Peyer's patch (tissue), 4 donors: ENCODE measurements at regions not wholly inside any gene's neighbourhood (a gene's known extent, or its start where the extent isn't known, plus 50 kb on each side); places are given as distances from the start of the nearest gene placed in this dataset.
"Not testable (repeated sequence)": the region's sequence is repeated elsewhere in the genome, so short reads cannot be mapped to it uniquely, and the experiment has no call there.

ENCODE experiments used
- POLR2A ChIP-seq, 2 donors: fragments of 450-650 bp; IDR thresholded peaks; one replicate each; pipeline ENCODE4 v1.5.1; 2017; ENCODE audit warnings: antibody characterized with exemption in 2 of 2, mild to moderate bottlenecking in 2 of 2, moderate library complexity in 2 of 2
- TF ChIP-seq, protein P1 (sequence below), 6 experiments: fragments of 450-650 bp in 4 of 6; fragments of 200-600 bp in 2 of 6; sonication (generic) in 1 of 6; IDR thresholded peaks; one replicate each; pipeline ENCODE4 v1.5.1; 2017 to 2019; ENCODE audit warnings: antibody characterized with exemption in 6 of 6, mild to moderate bottlenecking in 3 of 6, moderate library complexity in 1 of 6

DNA sequence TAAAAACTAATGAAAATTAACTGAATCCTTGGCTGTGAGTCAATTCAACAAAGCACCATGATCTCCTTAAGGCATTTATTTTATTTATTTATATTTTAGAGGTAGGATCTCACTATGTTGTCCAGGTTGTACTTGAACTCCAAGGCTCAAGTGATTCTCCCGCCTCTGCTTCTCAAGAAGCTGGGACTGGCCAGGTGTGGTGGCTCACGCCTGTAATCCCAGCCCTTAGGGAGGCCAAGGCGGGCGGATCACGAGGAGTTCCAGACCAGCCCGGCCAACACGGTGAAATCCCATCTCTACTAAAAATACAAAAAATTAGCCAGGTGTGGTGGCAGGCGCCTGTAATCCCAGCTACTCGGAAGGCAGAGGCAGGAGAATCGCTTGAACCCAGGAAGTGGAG, 52.1 kb upstream of the MAP4 start:
- TF ChIP-seq, protein P1, sequence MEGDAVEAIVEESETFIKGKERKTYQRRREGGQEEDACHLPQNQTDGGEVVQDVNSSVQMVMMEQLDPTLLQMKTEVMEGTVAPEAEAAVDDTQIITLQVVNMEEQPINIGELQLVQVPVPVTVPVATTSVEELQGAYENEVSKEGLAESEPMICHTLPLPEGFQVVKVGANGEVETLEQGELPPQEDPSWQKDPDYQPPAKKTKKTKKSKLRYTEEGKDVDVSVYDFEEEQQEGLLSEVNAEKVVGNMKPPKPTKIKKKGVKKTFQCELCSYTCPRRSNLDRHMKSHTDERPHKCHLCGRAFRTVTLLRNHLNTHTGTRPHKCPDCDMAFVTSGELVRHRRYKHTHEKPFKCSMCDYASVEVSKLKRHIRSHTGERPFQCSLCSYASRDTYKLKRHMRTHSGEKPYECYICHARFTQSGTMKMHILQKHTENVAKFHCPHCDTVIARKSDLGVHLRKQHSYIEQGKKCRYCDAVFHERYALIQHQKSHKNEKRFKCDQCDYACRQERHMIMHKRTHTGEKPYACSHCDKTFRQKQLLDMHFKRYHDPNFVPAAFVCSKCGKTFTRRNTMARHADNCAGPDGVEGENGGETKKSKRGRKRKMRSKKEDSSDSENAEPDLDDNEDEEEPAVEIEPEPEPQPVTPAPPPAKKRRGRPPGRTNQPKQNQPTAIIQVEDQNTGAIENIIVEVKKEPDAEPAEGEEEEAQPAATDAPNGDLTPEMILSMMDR (IDR thresholded peaks at IDR 0.05) = not testable (repeated sequence)
- not testable (repeated sequence) for TF ChIP-seq POLR2A (IDR thresholded peaks at IDR 0.05)
